H9 (cell line): ENCODE measurements at regions not wholly inside any gene's neighbourhood (a gene's known extent, or its start where the extent isn't known, plus 50 kb on each side); places are given as distances from the start of the nearest gene placed in this dataset.

Experiments
- DNase-seq: peaks from one replicate; pipeline ENCODE4 v3.0.0-alpha.2; 2017
- H2AFZ ChIP-seq: one replicate; pipeline ENCODE4 v1.6.1; 2013; ENCODE audit warnings: mild to moderate bottlenecking, low read length, control low read depth, moderate library complexity
- H2AK5ac ChIP-seq: 2 replicates; pipeline ENCODE4 v1.6.1; 2013; ENCODE audit warnings: low read length, control low read depth, mixed read lengths; ENCODE audit not compliant: insufficient read length
- H2BK120ac ChIP-seq: one replicate; pipeline ENCODE4 v1.6.1; 2013; ENCODE audit warnings: low read depth, mild to moderate bottlenecking, low read length, control low read depth, inconsistent platforms; ENCODE audit not compliant: poor library complexity, severe bottlenecking
- H2BK12ac ChIP-seq: 2 replicates; pipeline ENCODE4 v1.6.1; 2013; ENCODE audit warnings: low read length, control low read depth, mixed read lengths, low read depth; ENCODE audit not compliant: insufficient read length
- H2BK15ac ChIP-seq: 2 replicates; pipeline ENCODE4 v1.6.1; 2013; ENCODE audit warnings: low read depth, low read length, control low read depth
- H2BK20ac ChIP-seq: one replicate; pipeline ENCODE4 v1.6.1; 2013; ENCODE audit warnings: low read depth, mild to moderate bottlenecking, low read length, control low read depth, inconsistent platforms; ENCODE audit not compliant: poor library complexity, severe bottlenecking
- H2BK5ac ChIP-seq: 2 replicates; pipeline ENCODE4 v1.6.1; 2013; ENCODE audit warnings: low read length, control low read depth, mixed read lengths; ENCODE audit not compliant: insufficient read length
- H3K14ac ChIP-seq: 2 replicates; pipeline ENCODE4 v1.6.1; 2013; ENCODE audit warnings: low read length, control low read depth; ENCODE audit not compliant: insufficient read depth
- H3K18ac ChIP-seq: 2 replicates; pipeline ENCODE4 v1.6.1; 2013; ENCODE audit warnings: low read depth, mild to moderate bottlenecking, mixed read lengths, low read length, control low read depth; ENCODE audit not compliant: insufficient read length
- H3K23ac ChIP-seq: 2 replicates; pipeline ENCODE4 v1.6.1; 2013; ENCODE audit warnings: low read length, control low read depth, mixed read lengths, low read depth; ENCODE audit not compliant: insufficient read length
- H3K23me2 ChIP-seq: 2 replicates; pipeline ENCODE4 v1.6.1; 2013; ENCODE audit warnings: low read depth, mild to moderate bottlenecking, mixed read lengths, low read length, control low read depth; ENCODE audit not compliant: insufficient read length, poor library complexity, severe bottlenecking
- H3K27ac ChIP-seq: 2 replicates; pipeline ENCODE4 v1.5.1; 2013; ENCODE audit warnings: low read length, control low read depth, mixed read lengths, low read depth; ENCODE audit not compliant: insufficient read length
- H3K27me3 ChIP-seq: 2 replicates; pipeline ENCODE4 v1.6.1; 2013; ENCODE audit warnings: low read length, control low read depth, inconsistent platforms; ENCODE audit not compliant: insufficient read depth
- H3K4ac ChIP-seq: 2 replicates; pipeline ENCODE4 v1.6.1; 2013; ENCODE audit warnings: low read depth, mild to moderate bottlenecking, control low read depth, inconsistent platforms, low read length, moderate library complexity
- H3K4me1 ChIP-seq: 2 replicates; pipeline ENCODE4 v1.6.1; 2013; ENCODE audit warnings: low read length, control low read depth, inconsistent platforms; ENCODE audit not compliant: insufficient read depth
- H3K4me2 ChIP-seq: 2 replicates; pipeline ENCODE4 v1.6.1; 2013; ENCODE audit warnings: low read length, control low read depth, mixed read lengths; ENCODE audit not compliant: insufficient read length, insufficient read depth
- H3K56ac ChIP-seq: 2 replicates; pipeline ENCODE4 v1.6.1; 2013; ENCODE audit warnings: low read depth, mild to moderate bottlenecking, mixed read lengths, low read length, control low read depth; ENCODE audit not compliant: insufficient read length
- H3K79me1 ChIP-seq: 2 replicates; pipeline ENCODE4 v1.6.1; 2013; ENCODE audit warnings: low read depth, mild to moderate bottlenecking, moderate library complexity, low read length, control low read depth, inconsistent platforms; ENCODE audit not compliant: insufficient read depth, poor library complexity, severe bottlenecking
- H3K79me2 ChIP-seq: 2 replicates; pipeline ENCODE4 v1.6.1; 2013; ENCODE audit warnings: low read length, control low read depth, inconsistent platforms; ENCODE audit not compliant: insufficient read depth
- H3K9ac ChIP-seq: 2 replicates; pipeline ENCODE4 v1.6.1; 2013; ENCODE audit warnings: low read length, control low read depth, mixed read lengths; ENCODE audit not compliant: insufficient read length; ENCODE audit errors: extremely low read depth
- H3K9me3 ChIP-seq: one replicate; pipeline ENCODE4 v1.6.1; 2013; ENCODE audit warnings: low read depth, low read length, inconsistent platforms; ENCODE audit not compliant: control insufficient read depth
- H3T11ph ChIP-seq: one replicate; pipeline ENCODE4 v1.6.1; 2013; ENCODE audit warnings: mild to moderate bottlenecking, low read length, control low read depth, inconsistent platforms
- H4K20me1 ChIP-seq: one replicate; pipeline ENCODE4 v1.6.1; 2013; ENCODE audit not compliant: control insufficient read depth, insufficient read length, insufficient read depth
- H4K5ac ChIP-seq: 2 replicates; pipeline ENCODE4 v1.6.1; 2013; ENCODE audit warnings: low read depth, mild to moderate bottlenecking, mixed read lengths, low read length, control low read depth; ENCODE audit not compliant: insufficient read length
- H4K8ac ChIP-seq: replicated peaks from 2 replicates; pipeline ENCODE4 v1.6.1; 2013; ENCODE audit warnings: low read length, control low read depth, mixed read lengths, low read depth; ENCODE audit not compliant: insufficient read length
- H4K91ac ChIP-seq: 2 replicates; pipeline ENCODE4 v1.6.1; 2013; ENCODE audit warnings: low read depth, mild to moderate bottlenecking, moderate library complexity, mixed read lengths, low read length, control low read depth; ENCODE audit not compliant: insufficient read length
- H3K27ac Mint-ChIP-seq, 3 experiments: 2 replicates in 2 of 3; 3 replicates in 1 of 3; pipeline ENCODE4 v1.8.0; 2020 to 2021; ENCODE audit warnings: mixed read lengths in 3 of 3, mild to moderate bottlenecking in 1 of 3, moderate library complexity in 1 of 3
- H3K27me3 Mint-ChIP-seq: 2 replicates; pipeline ENCODE4 v1.8.0; 2021; ENCODE audit warnings: low read depth, mild to moderate bottlenecking, moderate library complexity, mixed read lengths
- H3K36me3 Mint-ChIP-seq, 3 experiments: 2 replicates in 2 of 3; 3 replicates in 1 of 3; pipeline ENCODE4 v1.8.0; 2020 to 2021; ENCODE audit warnings: low read depth in 3 of 3, mixed read lengths in 3 of 3; ENCODE audit not compliant: insufficient read depth in 1 of 3
- H3K4me1 Mint-ChIP-seq, 2 experiments: 2 replicates each; pipeline ENCODE4 v1.8.0; 2020; ENCODE audit warnings: mixed read lengths in 2 of 2
- H3K4me3 Mint-ChIP-seq, 2 experiments: 2 replicates in 1 of 2; 3 replicates in 1 of 2; pipeline ENCODE4 v1.8.0; 2020 to 2021; ENCODE audit warnings: mild to moderate bottlenecking in 2 of 2, mixed read lengths in 2 of 2, moderate library complexity in 1 of 2
- H3K9me3 Mint-ChIP-seq, 2 experiments: 2 replicates in 1 of 2; 3 replicates in 1 of 2; pipeline ENCODE4 v1.8.0; 2020; ENCODE audit warnings: mild to moderate bottlenecking in 2 of 2, mixed read lengths in 2 of 2, moderate library complexity in 1 of 2
- WGBS: extraction: QIAGEN DNeasy Blood & Tissue Kit; methylation state at CpG from one replicate; pipeline ENCODE4 v1.1.7; 2013; ENCODE audit warnings: missing lambda C conversion rate, low lambda C conversion rate, mixed read lengths; ENCODE audit not compliant: insufficient read length; ENCODE audit errors: extremely low coverage; 5-methylcytosine and 5-hydroxymethylcytosine counted together
- TF ChIP-seq, protein P1 (sequence below): fragments of 200-600 bp; sonication (generic); conservative IDR thresholded peaks from 3 replicates; pipeline ENCODE4 v1.8.0; 2021; ENCODE audit warnings: antibody characterized with exemption, mild to moderate bottlenecking

DNA sequence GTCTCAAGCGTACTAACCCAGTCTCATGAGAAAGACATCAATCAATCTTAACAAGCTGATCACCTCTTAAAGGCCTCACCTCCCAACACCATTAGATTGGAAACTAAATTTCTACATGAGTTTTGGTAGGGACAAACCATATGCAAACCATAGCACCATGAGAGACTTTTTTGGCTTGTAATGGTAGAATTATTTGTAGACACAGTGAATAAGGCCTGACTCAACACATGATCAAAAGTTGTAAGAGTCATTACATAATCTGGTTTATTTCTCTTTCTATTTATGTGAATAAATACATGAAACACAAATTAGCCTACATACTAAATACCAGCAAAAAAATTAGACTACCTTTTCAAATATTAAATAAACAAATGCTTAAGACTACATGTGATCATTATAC lies 183.3 kb upstream of the EPHA6 start:
- Histone ChIP-seq H3K27me3 (no peaks in the 10 kb centered on the region), H2BK12ac (no peak overlapping the region), H3K9me3 (no peaks in the 10 kb centered on the region), H2BK5ac (no peak overlapping the region), H2BK120ac (no peak overlapping the region), H2AFZ (no peak overlapping the region), H3K9ac (no peak overlapping the region), H3T11ph (no peak overlapping the region), H2BK20ac (no peak overlapping the region), H4K8ac (no peak overlapping the region), H3K4ac (no peak overlapping the region), H3K18ac (no peak overlapping the region), H3K23me2 (no peaks in the 10 kb centered on the region), H3K4me1 (no peaks in the 10 kb centered on the region), H3K4me2 (no peak overlapping the region), H3K27ac (no peak overlapping the region), H3K79me2 (no peaks in the 10 kb centered on the region), H4K20me1 (no peaks in the 10 kb centered on the region), H2AK5ac (no peak overlapping the region), H3K56ac (no peak overlapping the region), H4K91ac (no peak overlapping the region), H2BK15ac (no peak overlapping the region), H3K14ac (no peak overlapping the region), H3K79me1 (no peaks in the 10 kb centered on the region), H4K5ac (no peak overlapping the region), H3K23ac (no peak overlapping the region)
- Mint-ChIP-seq H3K36me3 (no peaks in the 10 kb centered on the region), H3K27me3 (no peaks in the 10 kb centered on the region), H3K27ac (no peak overlapping the region), H3K4me3 (no peak overlapping the region), H3K9me3 (no peaks in the 10 kb centered on the region), H3K4me1 (no peaks in the 10 kb centered on the region)
- TF ChIP-seq, protein P1, sequence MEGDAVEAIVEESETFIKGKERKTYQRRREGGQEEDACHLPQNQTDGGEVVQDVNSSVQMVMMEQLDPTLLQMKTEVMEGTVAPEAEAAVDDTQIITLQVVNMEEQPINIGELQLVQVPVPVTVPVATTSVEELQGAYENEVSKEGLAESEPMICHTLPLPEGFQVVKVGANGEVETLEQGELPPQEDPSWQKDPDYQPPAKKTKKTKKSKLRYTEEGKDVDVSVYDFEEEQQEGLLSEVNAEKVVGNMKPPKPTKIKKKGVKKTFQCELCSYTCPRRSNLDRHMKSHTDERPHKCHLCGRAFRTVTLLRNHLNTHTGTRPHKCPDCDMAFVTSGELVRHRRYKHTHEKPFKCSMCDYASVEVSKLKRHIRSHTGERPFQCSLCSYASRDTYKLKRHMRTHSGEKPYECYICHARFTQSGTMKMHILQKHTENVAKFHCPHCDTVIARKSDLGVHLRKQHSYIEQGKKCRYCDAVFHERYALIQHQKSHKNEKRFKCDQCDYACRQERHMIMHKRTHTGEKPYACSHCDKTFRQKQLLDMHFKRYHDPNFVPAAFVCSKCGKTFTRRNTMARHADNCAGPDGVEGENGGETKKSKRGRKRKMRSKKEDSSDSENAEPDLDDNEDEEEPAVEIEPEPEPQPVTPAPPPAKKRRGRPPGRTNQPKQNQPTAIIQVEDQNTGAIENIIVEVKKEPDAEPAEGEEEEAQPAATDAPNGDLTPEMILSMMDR: no peak
- no peak for DNase-seq
- no CpG with 5 or more reads among the region's 1 CpG for whole genome bisulfite sequencing
